H9 (cell line): ENCODE measurements at regions not wholly inside any gene's neighbourhood (a gene's known extent, or its start where the extent isn't known, plus 50 kb on each side); places are given as distances from the start of the nearest gene placed in this dataset.

Source experiments
- DNase-seq: peaks from one replicate; pipeline ENCODE4 v3.0.0-alpha.2; 2017
- H2AFZ ChIP-seq: one replicate; pipeline ENCODE4 v1.6.1; 2013; ENCODE audit warnings: mild to moderate bottlenecking, low read length, control low read depth, moderate library complexity
- H2AK5ac ChIP-seq: 2 replicates; pipeline ENCODE4 v1.6.1; 2013; ENCODE audit warnings: low read length, control low read depth, mixed read lengths; ENCODE audit not compliant: insufficient read length
- H2BK120ac ChIP-seq: one replicate; pipeline ENCODE4 v1.6.1; 2013; ENCODE audit warnings: low read depth, mild to moderate bottlenecking, low read length, control low read depth, inconsistent platforms; ENCODE audit not compliant: poor library complexity, severe bottlenecking
- H2BK12ac ChIP-seq: 2 replicates; pipeline ENCODE4 v1.6.1; 2013; ENCODE audit warnings: low read length, control low read depth, mixed read lengths, low read depth; ENCODE audit not compliant: insufficient read length
- H2BK15ac ChIP-seq: 2 replicates; pipeline ENCODE4 v1.6.1; 2013; ENCODE audit warnings: low read depth, low read length, control low read depth
- H2BK20ac ChIP-seq: one replicate; pipeline ENCODE4 v1.6.1; 2013; ENCODE audit warnings: low read depth, mild to moderate bottlenecking, low read length, control low read depth, inconsistent platforms; ENCODE audit not compliant: poor library complexity, severe bottlenecking
- H2BK5ac ChIP-seq: 2 replicates; pipeline ENCODE4 v1.6.1; 2013; ENCODE audit warnings: low read length, control low read depth, mixed read lengths; ENCODE audit not compliant: insufficient read length
- H3K14ac ChIP-seq: 2 replicates; pipeline ENCODE4 v1.6.1; 2013; ENCODE audit warnings: low read length, control low read depth; ENCODE audit not compliant: insufficient read depth
- H3K18ac ChIP-seq: 2 replicates; pipeline ENCODE4 v1.6.1; 2013; ENCODE audit warnings: low read depth, mild to moderate bottlenecking, mixed read lengths, low read length, control low read depth; ENCODE audit not compliant: insufficient read length
- H3K23ac ChIP-seq: 2 replicates; pipeline ENCODE4 v1.6.1; 2013; ENCODE audit warnings: low read length, control low read depth, mixed read lengths, low read depth; ENCODE audit not compliant: insufficient read length
- H3K23me2 ChIP-seq: 2 replicates; pipeline ENCODE4 v1.6.1; 2013; ENCODE audit warnings: low read depth, mild to moderate bottlenecking, mixed read lengths, low read length, control low read depth; ENCODE audit not compliant: insufficient read length, poor library complexity, severe bottlenecking
- H3K27ac ChIP-seq: 2 replicates; pipeline ENCODE4 v1.5.1; 2013; ENCODE audit warnings: low read length, control low read depth, mixed read lengths, low read depth; ENCODE audit not compliant: insufficient read length
- H3K27me3 ChIP-seq: 2 replicates; pipeline ENCODE4 v1.6.1; 2013; ENCODE audit warnings: low read length, control low read depth, inconsistent platforms; ENCODE audit not compliant: insufficient read depth
- H3K4ac ChIP-seq: 2 replicates; pipeline ENCODE4 v1.6.1; 2013; ENCODE audit warnings: low read depth, mild to moderate bottlenecking, control low read depth, inconsistent platforms, low read length, moderate library complexity
- H3K4me1 ChIP-seq: 2 replicates; pipeline ENCODE4 v1.6.1; 2013; ENCODE audit warnings: low read length, control low read depth, inconsistent platforms; ENCODE audit not compliant: insufficient read depth
- H3K4me2 ChIP-seq: 2 replicates; pipeline ENCODE4 v1.6.1; 2013; ENCODE audit warnings: low read length, control low read depth, mixed read lengths; ENCODE audit not compliant: insufficient read length, insufficient read depth
- H3K56ac ChIP-seq: 2 replicates; pipeline ENCODE4 v1.6.1; 2013; ENCODE audit warnings: low read depth, mild to moderate bottlenecking, mixed read lengths, low read length, control low read depth; ENCODE audit not compliant: insufficient read length
- H3K79me1 ChIP-seq: 2 replicates; pipeline ENCODE4 v1.6.1; 2013; ENCODE audit warnings: low read depth, mild to moderate bottlenecking, moderate library complexity, low read length, control low read depth, inconsistent platforms; ENCODE audit not compliant: insufficient read depth, poor library complexity, severe bottlenecking
- H3K79me2 ChIP-seq: 2 replicates; pipeline ENCODE4 v1.6.1; 2013; ENCODE audit warnings: low read length, control low read depth, inconsistent platforms; ENCODE audit not compliant: insufficient read depth
- H3K9ac ChIP-seq: 2 replicates; pipeline ENCODE4 v1.6.1; 2013; ENCODE audit warnings: low read length, control low read depth, mixed read lengths; ENCODE audit not compliant: insufficient read length; ENCODE audit errors: extremely low read depth
- H3K9me3 ChIP-seq: one replicate; pipeline ENCODE4 v1.6.1; 2013; ENCODE audit warnings: low read depth, low read length, inconsistent platforms; ENCODE audit not compliant: control insufficient read depth
- H3T11ph ChIP-seq: one replicate; pipeline ENCODE4 v1.6.1; 2013; ENCODE audit warnings: mild to moderate bottlenecking, low read length, control low read depth, inconsistent platforms
- H4K20me1 ChIP-seq: one replicate; pipeline ENCODE4 v1.6.1; 2013; ENCODE audit not compliant: control insufficient read depth, insufficient read length, insufficient read depth
- H4K5ac ChIP-seq: 2 replicates; pipeline ENCODE4 v1.6.1; 2013; ENCODE audit warnings: low read depth, mild to moderate bottlenecking, mixed read lengths, low read length, control low read depth; ENCODE audit not compliant: insufficient read length
- H4K8ac ChIP-seq: replicated peaks from 2 replicates; pipeline ENCODE4 v1.6.1; 2013; ENCODE audit warnings: low read length, control low read depth, mixed read lengths, low read depth; ENCODE audit not compliant: insufficient read length
- H4K91ac ChIP-seq: 2 replicates; pipeline ENCODE4 v1.6.1; 2013; ENCODE audit warnings: low read depth, mild to moderate bottlenecking, moderate library complexity, mixed read lengths, low read length, control low read depth; ENCODE audit not compliant: insufficient read length
- H3K27ac Mint-ChIP-seq, 3 experiments: 2 replicates in 2 of 3; 3 replicates in 1 of 3; pipeline ENCODE4 v1.8.0; 2020 to 2021; ENCODE audit warnings: mixed read lengths in 3 of 3, mild to moderate bottlenecking in 1 of 3, moderate library complexity in 1 of 3
- H3K27me3 Mint-ChIP-seq: 2 replicates; pipeline ENCODE4 v1.8.0; 2021; ENCODE audit warnings: low read depth, mild to moderate bottlenecking, moderate library complexity, mixed read lengths
- H3K36me3 Mint-ChIP-seq, 3 experiments: 2 replicates in 2 of 3; 3 replicates in 1 of 3; pipeline ENCODE4 v1.8.0; 2020 to 2021; ENCODE audit warnings: low read depth in 3 of 3, mixed read lengths in 3 of 3; ENCODE audit not compliant: insufficient read depth in 1 of 3
- H3K4me1 Mint-ChIP-seq, 2 experiments: 2 replicates each; pipeline ENCODE4 v1.8.0; 2020; ENCODE audit warnings: mixed read lengths in 2 of 2
- H3K4me3 Mint-ChIP-seq, 2 experiments: 2 replicates in 1 of 2; 3 replicates in 1 of 2; pipeline ENCODE4 v1.8.0; 2020 to 2021; ENCODE audit warnings: mild to moderate bottlenecking in 2 of 2, mixed read lengths in 2 of 2, moderate library complexity in 1 of 2
- H3K9me3 Mint-ChIP-seq, 2 experiments: 2 replicates in 1 of 2; 3 replicates in 1 of 2; pipeline ENCODE4 v1.8.0; 2020; ENCODE audit warnings: mild to moderate bottlenecking in 2 of 2, mixed read lengths in 2 of 2, moderate library complexity in 1 of 2
- CTCF ChIP-seq: fragments of 200-600 bp; sonication (generic); conservative IDR thresholded peaks from 3 replicates; pipeline ENCODE4 v1.8.0; 2021; ENCODE audit warnings: antibody characterized with exemption, mild to moderate bottlenecking
- WGBS: extraction: QIAGEN DNeasy Blood & Tissue Kit; methylation state at CpG from one replicate; pipeline ENCODE4 v1.1.7; 2013; ENCODE audit warnings: missing lambda C conversion rate, low lambda C conversion rate, mixed read lengths; ENCODE audit not compliant: insufficient read length; ENCODE audit errors: extremely low coverage; 5-methylcytosine and 5-hydroxymethylcytosine counted together

- Histone ChIP-seq H2AFZ (no peak overlapping the region), H3K79me1 (no peaks in the 10 kb centered on the region), H2BK5ac (no peak overlapping the region), H3K79me2 (no peaks in the 10 kb centered on the region), H3K4ac (no peak overlapping the region), H3K27me3 (no peaks in the 10 kb centered on the region), H3K56ac (no peak overlapping the region), H4K5ac (no peak overlapping the region), H3K4me2 (no peak overlapping the region), H3K23me2 (no peaks in the 10 kb centered on the region), H2BK12ac (no peak overlapping the region), H3T11ph (no peak overlapping the region), H2AK5ac (no peak overlapping the region), H3K9me3 (no peaks in the 10 kb centered on the region), H2BK120ac (no peak overlapping the region), H3K9ac (no peak overlapping the region), H3K27ac (no peak overlapping the region), H3K18ac (no peak overlapping the region), H4K91ac (no peak overlapping the region), H3K23ac (no peak overlapping the region), H4K8ac (no peak overlapping the region), H2BK15ac (no peak overlapping the region), H4K20me1 (no peaks in the 10 kb centered on the region), H3K4me1 (peaks cover 2% of the 10 kb centered on the region; the same call in 1 of the 2 replicates), H2BK20ac (no peak overlapping the region), H3K14ac (no peak overlapping the region)
- no peak overlapping the region for H3K27ac Mint-ChIP-seq
- no peak overlapping the region for H3K4me3 Mint-ChIP-seq
- TF ChIP-seq CTCF = no peak
- DNase-seq = no peak
- H3K9me3 Mint-ChIP-seq = no peaks in the 10 kb centered on the region
- no CpG with 5 or more reads among the region's 2 CpGs for WGBS
- H3K4me1 Mint-ChIP-seq = peaks cover 34 to 36% of the 10 kb centered on the region in 2 experiments
- H3K27me3 Mint-ChIP-seq = no peaks in the 10 kb centered on the region
- no peaks in the 10 kb centered on the region for H3K36me3 Mint-ChIP-seq
Observed at GRCh38 chr11:122214567-122214966, 98.6 kb upstream of the BLID start.
